ENCODE measurements at regions not wholly inside any gene's neighbourhood (a gene's known extent, or its start where the extent isn't known, plus 50 kb on each side); places are given as distances from the start of the nearest gene placed in this dataset.
A peak's percentile ranks its signal among the peaks of the same experiment; 100 is the strongest.
"Not testable (repeated sequence)": the region's sequence is repeated elsewhere in the genome, so short reads cannot be mapped to it uniquely, and the experiment has no call there.

GRCh38 chr7:92909686-92910475 is 73.5 kb upstream of the CDK6 start:
- no peak for DNase-seq

GRCh38 chr7:92904244-92905131 is 68.1 kb upstream of the CDK6 start:
- DNase-seq: peak; percentile 76

GRCh38 chr7:92898798-92899197 is 62.4 kb upstream of the CDK6 start:
- DNase-seq: no peak

- DNase-seq: not testable (repeated sequence)
Observed at GRCh38 chr7:92894857-92895256, 58.5 kb upstream of the CDK6 start.

- no peak for DNase-seq
Observed at GRCh38 chr7:92889081-92889480, 52.7 kb upstream of the CDK6 start.

Data from hematopoietic multipotent progenitor cell treated with erythropoietin and hydrocortisone succinate and interleukin-3 and kit ligand, for 8 days (in vitro differentiated cells).